ENCODE measurements at regions not wholly inside any gene's neighbourhood (a gene's known extent, or its start where the extent isn't known, plus 50 kb on each side); places are given as distances from the start of the nearest gene placed in this dataset.

GRCh38 chr5:75856056-75856455 is 138.8 kb upstream of the POC5 start:
- Mint-ChIP-seq H3K4me1 (peaks cover 14% of the 10 kb centered on the region), H3K4me3 (no peak overlapping the region), H3K27ac (no peak overlapping the region), H3K27me3 (ENCODE audit: insufficient read depth, low read depth) (peaks cover 3% of the 10 kb centered on the region), H3K9me3 (peaks cover 25% of the 10 kb centered on the region), H3K36me3 (no peaks in the 10 kb centered on the region)
- TF ChIP-seq EZH2 (IDR thresholded peaks at IDR 0.05) (no peak), EZH2phosphoT487 (IDR thresholded peaks at IDR 0.05) (no peak), CTCF (IDR thresholded peaks at IDR 0.05) (no peak)
- no peak for DNase-seq (ENCODE audit: low spot score)
- no peaks in the 10 kb centered on the region for H4K20me1 ChIP-seq (ENCODE audit: low read depth)
- H3K27me3 ChIP-seq, result no peaks in the 10 kb centered on the region
- no peak overlapping the region for H3K9ac ChIP-seq
- peaks cover 6% of the 10 kb centered on the region for H3K4me1 ChIP-seq
- H3K4me2 ChIP-seq, result no peak overlapping the region
- no peaks in the 10 kb centered on the region for H3K36me3 ChIP-seq
- no peak overlapping the region for H3K4me3 ChIP-seq
- no peak overlapping the region for H3K27ac ChIP-seq
- H3K79me2 ChIP-seq (ENCODE audit: low read depth), result no peaks in the 10 kb centered on the region
- H3F3A ChIP-seq (ENCODE audit: low read depth), result peaks cover 4% of the 10 kb centered on the region
- H3K9me3 ChIP-seq (ENCODE audit: low read depth), result peaks cover 14% of the 10 kb centered on the region
- no peak overlapping the region for H2AFZ ChIP-seq (replicated peaks)

GRCh38 chr5:75848077-75848476 is 130.8 kb upstream of the POC5 start:
- Histone ChIP-seq H3K4me3 (no peak overlapping the region), H3K27me3 (peaks cover 6% of the 10 kb centered on the region), H3K27ac (no peak overlapping the region), H3K9ac (no peak overlapping the region), H3K4me2 (no peak overlapping the region), H3K36me3 (no peaks in the 10 kb centered on the region), H3K79me2 (ENCODE audit: low read depth) (no peaks in the 10 kb centered on the region), H2AFZ (replicated peaks) (no peak overlapping the region), H3K4me1 (no peaks in the 10 kb centered on the region), H3K9me3 (ENCODE audit: low read depth) (no peaks in the 10 kb centered on the region), H3F3A (ENCODE audit: low read depth) (no peaks in the 10 kb centered on the region), H4K20me1 (ENCODE audit: low read depth) (no peaks in the 10 kb centered on the region)
- no peak for DNase-seq (ENCODE audit: low spot score)
- Mint-ChIP-seq H3K4me3 (no peak overlapping the region), H3K27ac (no peak overlapping the region), H3K9me3 (no peaks in the 10 kb centered on the region), H3K36me3 (no peaks in the 10 kb centered on the region), H3K4me1 (peaks cover 25% of the 10 kb centered on the region), H3K27me3 (ENCODE audit: insufficient read depth, low read depth) (peaks cover 3% of the 10 kb centered on the region)
- no peak for TF ChIP-seq EZH2 (IDR thresholded peaks at IDR 0.05)
- no peak for TF ChIP-seq EZH2phosphoT487 (IDR thresholded peaks at IDR 0.05)
- no peak for TF ChIP-seq CTCF (IDR thresholded peaks at IDR 0.05)

GRCh38 chr5:75847561-75848021 is 130.4 kb upstream of the POC5 start:
- no peaks in the 10 kb centered on the region for H3K4me1 ChIP-seq
- H3K79me2 ChIP-seq (ENCODE audit: low read depth), result no peaks in the 10 kb centered on the region
- H3K27ac ChIP-seq, result no peak overlapping the region
- H3K27me3 Mint-ChIP-seq (ENCODE audit: insufficient read depth, low read depth), result peaks cover 3% of the 10 kb centered on the region
- H3K36me3 ChIP-seq, result no peaks in the 10 kb centered on the region
- no peak overlapping the region for H3K4me3 Mint-ChIP-seq
- peaks cover 25% of the 10 kb centered on the region for H3K4me1 Mint-ChIP-seq
- no peaks in the 10 kb centered on the region for H3K36me3 Mint-ChIP-seq
- no peaks in the 10 kb centered on the region for H4K20me1 ChIP-seq (ENCODE audit: low read depth)
- no peaks in the 10 kb centered on the region for H3K9me3 Mint-ChIP-seq
- no peak overlapping the region for H2AFZ ChIP-seq (replicated peaks)
- no peaks in the 10 kb centered on the region for H3K9me3 ChIP-seq (ENCODE audit: low read depth)
- no peak overlapping the region for H3K4me3 ChIP-seq
- no peak overlapping the region for H3K4me2 ChIP-seq
- no peak for DNase-seq (ENCODE audit: low spot score)
- H3K27ac Mint-ChIP-seq, result no peak overlapping the region
- H3F3A ChIP-seq (ENCODE audit: low read depth), result no peaks in the 10 kb centered on the region
- H3K9ac ChIP-seq, result no peak overlapping the region
- H3K27me3 ChIP-seq, result peaks cover 6% of the 10 kb centered on the region
- TF ChIP-seq CTCF (IDR thresholded peaks at IDR 0.05), result no peak

All from neural progenitor cell (in vitro differentiated cells).